ENCODE measurements at regions not wholly inside any gene's neighbourhood (a gene's known extent, or its start where the extent isn't known, plus 50 kb on each side); places are given as distances from the start of the nearest gene placed in this dataset.

GRCh38 chr3:8276056-8276455, 225.6 kb upstream of the LMCD1 start:
- TF ChIP-seq, protein P1, sequence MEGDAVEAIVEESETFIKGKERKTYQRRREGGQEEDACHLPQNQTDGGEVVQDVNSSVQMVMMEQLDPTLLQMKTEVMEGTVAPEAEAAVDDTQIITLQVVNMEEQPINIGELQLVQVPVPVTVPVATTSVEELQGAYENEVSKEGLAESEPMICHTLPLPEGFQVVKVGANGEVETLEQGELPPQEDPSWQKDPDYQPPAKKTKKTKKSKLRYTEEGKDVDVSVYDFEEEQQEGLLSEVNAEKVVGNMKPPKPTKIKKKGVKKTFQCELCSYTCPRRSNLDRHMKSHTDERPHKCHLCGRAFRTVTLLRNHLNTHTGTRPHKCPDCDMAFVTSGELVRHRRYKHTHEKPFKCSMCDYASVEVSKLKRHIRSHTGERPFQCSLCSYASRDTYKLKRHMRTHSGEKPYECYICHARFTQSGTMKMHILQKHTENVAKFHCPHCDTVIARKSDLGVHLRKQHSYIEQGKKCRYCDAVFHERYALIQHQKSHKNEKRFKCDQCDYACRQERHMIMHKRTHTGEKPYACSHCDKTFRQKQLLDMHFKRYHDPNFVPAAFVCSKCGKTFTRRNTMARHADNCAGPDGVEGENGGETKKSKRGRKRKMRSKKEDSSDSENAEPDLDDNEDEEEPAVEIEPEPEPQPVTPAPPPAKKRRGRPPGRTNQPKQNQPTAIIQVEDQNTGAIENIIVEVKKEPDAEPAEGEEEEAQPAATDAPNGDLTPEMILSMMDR (IDR thresholded peaks at IDR 0.05), result no peak
- TF ChIP-seq EP300 (IDR thresholded peaks at IDR 0.05) (no peak), POLR2AphosphoS5 (IDR thresholded peaks at IDR 0.05) (no peak)

All from stomach (tissue), 4 donors.